SJSA1 (cell line): ENCODE measurements at regions not wholly inside any gene's neighbourhood (a gene's known extent, or its start where the extent isn't known, plus 50 kb on each side); places are given as distances from the start of the nearest gene placed in this dataset.
"Not testable (repeated sequence)": the region's sequence is repeated elsewhere in the genome, so short reads cannot be mapped to it uniquely, and the experiment has no call there.

Source experiments
- DNase-seq, 2 experiments: peaks; one replicate each; pipeline ENCODE4 v3.0.0-alpha.2; 2015 to 2020; ENCODE audit warnings: low spot score in 2 of 2, low read depth in 1 of 2
- H3K27ac ChIP-seq: fragments of 250-450 bp; sonication (Bioruptor Pico); 2 replicates; pipeline ENCODE4 v1.5.1; 2020; ENCODE audit warnings: mild to moderate bottlenecking, moderate library complexity
- H3K27me3 ChIP-seq: fragments of 250-450 bp; sonication (Bioruptor Pico); replicated peaks from 2 replicates; pipeline ENCODE4 v1.5.1; 2020; ENCODE audit warnings: mild to moderate bottlenecking, moderate library complexity
- H3K36me3 ChIP-seq: fragments of 250-450 bp; sonication (Bioruptor Pico); 2 replicates; pipeline ENCODE4 v1.5.1; 2020; ENCODE audit warnings: mild to moderate bottlenecking
- H3K4me1 ChIP-seq: fragments of 250-450 bp; sonication (Bioruptor Pico); replicated peaks from 2 replicates; pipeline ENCODE4 v1.6.1; 2021; ENCODE audit warnings: mild to moderate bottlenecking
- H3K4me3 ChIP-seq: fragments of 250-450 bp; sonication (Bioruptor Pico); 2 replicates; pipeline ENCODE4 v1.5.1; 2020; ENCODE audit warnings: mild to moderate bottlenecking
- H3K9me3 ChIP-seq: fragments of 250-450 bp; sonication (Bioruptor Pico); replicated peaks from 2 replicates; pipeline ENCODE4 v1.5.1; 2020; ENCODE audit warnings: mild to moderate bottlenecking

- H3K4me3 ChIP-seq, result no peak overlapping the region
- H3K27ac ChIP-seq, result no peak overlapping the region
- H3K36me3 ChIP-seq, result no peaks in the 10 kb centered on the region
- no peaks in the 10 kb centered on the region for H3K27me3 ChIP-seq
- 0 out of 2 replicates have a peak, but pooled peaks cover 2% of the 10 kb centered on the region for H3K9me3 ChIP-seq
- DNase-seq, result no peak
- no peaks in the 10 kb centered on the region for H3K4me1 ChIP-seq
Measured at GRCh38 chr16:25553711-25554436, 137.9 kb upstream of the HS3ST4 start.

GRCh38 chr16:25550647-25551046, 141.1 kb upstream of the HS3ST4 start:
- no peak for DNase-seq
- no peaks in the 10 kb centered on the region for H3K4me1 ChIP-seq
- no peaks in the 10 kb centered on the region for H3K36me3 ChIP-seq
- H3K27me3 ChIP-seq, result no peaks in the 10 kb centered on the region
- no peak overlapping the region for H3K4me3 ChIP-seq
- no peak overlapping the region for H3K27ac ChIP-seq
- H3K9me3 ChIP-seq, result 0 out of 2 replicates have a peak, but pooled peaks cover 2% of the 10 kb centered on the region

- Histone ChIP-seq H3K4me3 (no peak overlapping the region), H3K4me1 (no peaks in the 10 kb centered on the region), H3K36me3 (no peaks in the 10 kb centered on the region), H3K9me3 (0 out of 2 replicates have a peak, but pooled peaks cover 2% of the 10 kb centered on the region), H3K27ac (no peak overlapping the region), H3K27me3 (no peaks in the 10 kb centered on the region)
- DNase-seq, result no peak
Measured at GRCh38 chr16:25546791-25547190, 145.0 kb upstream of the HS3ST4 start.

- Histone ChIP-seq H3K4me3 (no peak overlapping the region), H3K27ac (no peak overlapping the region), H3K9me3 (no peaks in the 10 kb centered on the region), H3K4me1 (no peaks in the 10 kb centered on the region), H3K27me3 (no peaks in the 10 kb centered on the region), H3K36me3 (no peaks in the 10 kb centered on the region)
- DNase-seq, result no peak
Measured at GRCh38 chr16:25544294-25544693, 147.5 kb upstream of the HS3ST4 start.

- no peaks in the 10 kb centered on the region for H3K9me3 ChIP-seq
- no peak for DNase-seq
- H3K4me3 ChIP-seq, result no peak overlapping the region
Measured at GRCh38 chr16:25542306-25542705, 149.5 kb upstream of the HS3ST4 start.

GRCh38 chr16:25539767-25540166, 152.0 kb upstream of the HS3ST4 start:
- H3K9me3 ChIP-seq, H3K27ac ChIP-seq, DNase-seq, H3K4me3 ChIP-seq, H3K4me1 ChIP-seq, H3K27me3 ChIP-seq, H3K36me3 ChIP-seq: not testable (repeated sequence)

More at GRCh38 chr16:25542306-25542705, 149.5 kb upstream of the HS3ST4 start:
- Histone ChIP-seq H3K27ac (no peak overlapping the region), H3K27me3 (no peaks in the 10 kb centered on the region), H3K36me3 (no peaks in the 10 kb centered on the region), H3K4me1 (no peaks in the 10 kb centered on the region)

- Histone ChIP-seq H3K4me1 (no peaks in the 10 kb centered on the region), H3K9me3 (no peaks in the 10 kb centered on the region), H3K4me3 (no peak overlapping the region), H3K36me3 (no peaks in the 10 kb centered on the region), H3K27ac (no peak overlapping the region), H3K27me3 (no peaks in the 10 kb centered on the region)
- DNase-seq, result no peak
Measured at GRCh38 chr16:25523183-25523582, 168.6 kb upstream of the HS3ST4 start.

- H3K4me3 ChIP-seq, result no peak overlapping the region
- H3K27ac ChIP-seq, result no peak overlapping the region
- no peaks in the 10 kb centered on the region for H3K9me3 ChIP-seq
- DNase-seq, result no peak
- no peaks in the 10 kb centered on the region for H3K36me3 ChIP-seq
- no peaks in the 10 kb centered on the region for H3K4me1 ChIP-seq
- no peaks in the 10 kb centered on the region for H3K27me3 ChIP-seq
Measured at GRCh38 chr16:25512041-25512440, 179.7 kb upstream of the HS3ST4 start.

GRCh38 chr16:25509456-25509855, 182.3 kb upstream of the HS3ST4 start:
- Histone ChIP-seq H3K4me1 (no peaks in the 10 kb centered on the region), H3K9me3 (no peaks in the 10 kb centered on the region), H3K27me3 (no peaks in the 10 kb centered on the region), H3K36me3 (no peaks in the 10 kb centered on the region), H3K4me3 (no peak overlapping the region), H3K27ac (no peak overlapping the region)
- no peak for DNase-seq

- DNase-seq, result no peak
- H3K27me3 ChIP-seq, result no peaks in the 10 kb centered on the region
- no peak overlapping the region for H3K4me3 ChIP-seq
- no peaks in the 10 kb centered on the region for H3K9me3 ChIP-seq
- no peaks in the 10 kb centered on the region for H3K4me1 ChIP-seq
- H3K27ac ChIP-seq, result no peak overlapping the region
- no peaks in the 10 kb centered on the region for H3K36me3 ChIP-seq
Measured at GRCh38 chr16:25501530-25502255, 190.1 kb upstream of the HS3ST4 start.

GRCh38 chr16:25494292-25494691, 197.5 kb upstream of the HS3ST4 start:
- no peaks in the 10 kb centered on the region for H3K27me3 ChIP-seq
- H3K36me3 ChIP-seq, result no peaks in the 10 kb centered on the region
- H3K4me1 ChIP-seq, result no peaks in the 10 kb centered on the region
- no peak overlapping the region for H3K4me3 ChIP-seq
- no peaks in the 10 kb centered on the region for H3K9me3 ChIP-seq
- H3K27ac ChIP-seq, result no peak overlapping the region
- no peak for DNase-seq

GRCh38 chr16:25493136-25493811, 198.5 kb upstream of the HS3ST4 start:
- no peaks in the 10 kb centered on the region for H3K9me3 ChIP-seq
- H3K4me3 ChIP-seq, result no peak overlapping the region
- no peak overlapping the region for H3K27ac ChIP-seq
- no peaks in the 10 kb centered on the region for H3K27me3 ChIP-seq
- H3K36me3 ChIP-seq, result no peaks in the 10 kb centered on the region
- no peaks in the 10 kb centered on the region for H3K4me1 ChIP-seq
- no peak for DNase-seq

GRCh38 chr16:25488435-25488834, 203.3 kb upstream of the HS3ST4 start:
- no peaks in the 10 kb centered on the region for H3K36me3 ChIP-seq
- no peak overlapping the region for H3K27ac ChIP-seq
- H3K9me3 ChIP-seq, result no peaks in the 10 kb centered on the region
- no peaks in the 10 kb centered on the region for H3K27me3 ChIP-seq
- no peak overlapping the region for H3K4me3 ChIP-seq
- no peak for DNase-seq
- no peaks in the 10 kb centered on the region for H3K4me1 ChIP-seq

- Histone ChIP-seq H3K9me3 (no peaks in the 10 kb centered on the region), H3K27ac (no peak overlapping the region), H3K4me3 (no peak overlapping the region), H3K4me1 (no peaks in the 10 kb centered on the region), H3K27me3 (no peaks in the 10 kb centered on the region), H3K36me3 (no peaks in the 10 kb centered on the region)
- DNase-seq, result no peak
Measured at GRCh38 chr16:25487888-25488287, 203.9 kb upstream of the HS3ST4 start.
